CD14-positive monocyte (primary cell): ENCODE measurements at regions not wholly inside any gene's neighbourhood (a gene's known extent, or its start where the extent isn't known, plus 50 kb on each side); places are given as distances from the start of the nearest gene placed in this dataset.

Experiments
- DNase-seq, 3 donors: peaks; one replicate each; pipeline ENCODE4 v3.0.0-alpha.2; 2011 to 2022
- H2AFZ ChIP-seq: 2 replicates; pipeline ENCODE4 v1.6.0; 2012; ENCODE audit warnings: mild to moderate bottlenecking, low read depth, low read length, inconsistent platforms; ENCODE audit not compliant: insufficient read depth, poor library complexity, severe bottlenecking
- H3K27ac ChIP-seq, 2 donors: 1 replicate in 1 of 2; 2 replicates in 1 of 2; pipeline ENCODE4 v1.5.1; 2012 to 2013; ENCODE audit warnings: low read length in 2 of 2, control low read depth in 1 of 2, inconsistent platforms in 1 of 2, low read depth in 1 of 2, mild to moderate bottlenecking in 1 of 2
- H3K27me3 ChIP-seq, 2 donors: one replicate each; pipeline versions ENCODE4 v1.6.0 to v1.6.1; 2011 to 2013; ENCODE audit warnings: low read length in 2 of 2; ENCODE audit not compliant: control insufficient read depth in 2 of 2, insufficient read depth in 2 of 2
- H3K36me3 ChIP-seq, 2 donors: replicated peaks in 1 of 2; 1 replicate in 1 of 2; 2 replicates in 1 of 2; pipeline versions ENCODE4 v1.5.1 to v1.6.1; 2012 to 2013; ENCODE audit warnings: low read length in 2 of 2, control low read depth in 1 of 2, inconsistent platforms in 1 of 2, mild to moderate bottlenecking in 1 of 2; ENCODE audit not compliant: insufficient read depth in 2 of 2, control insufficient read depth in 1 of 2
- H3K4me1 ChIP-seq, 2 donors: 1 replicate in 1 of 2; 2 replicates in 1 of 2; pipeline versions ENCODE4 v1.5.1 to v1.6.1; 2012 to 2013; ENCODE audit warnings: low read length in 2 of 2, control low read depth in 1 of 2, inconsistent platforms in 1 of 2, mild to moderate bottlenecking in 1 of 2, moderate library complexity in 1 of 2; ENCODE audit not compliant: insufficient read depth in 2 of 2, control insufficient read depth in 1 of 2
- H3K4me2 ChIP-seq: replicated peaks from 2 replicates; pipeline ENCODE3; 2012; ENCODE audit warnings: low read length, moderate library complexity, mild to moderate bottlenecking; ENCODE audit not compliant: poor library complexity, severe bottlenecking; ENCODE audit errors: extremely low read depth
- H3K4me3 ChIP-seq, 3 experiments: fragments of 200-600 bp in 1 of 3; sonication (generic) in 1 of 3; replicated peaks in 1 of 3; 1 replicate in 2 of 3; 2 replicates in 1 of 3; pipeline ENCODE4 v1.5.1; 2011 to 2013; ENCODE audit warnings: low read length in 3 of 3, mild to moderate bottlenecking in 3 of 3, control low read depth in 2 of 3, low read depth in 2 of 3, inconsistent platforms in 1 of 3, moderate library complexity in 1 of 3
- H3K79me2 ChIP-seq: 2 replicates; pipeline ENCODE4 v1.6.0; 2012; ENCODE audit warnings: mild to moderate bottlenecking, control low read depth, inconsistent platforms, low read length, moderate library complexity; ENCODE audit not compliant: insufficient read depth
- H3K9ac ChIP-seq: 2 replicates; pipeline ENCODE4 v1.6.0; 2017; ENCODE audit warnings: low read length, mild to moderate bottlenecking; ENCODE audit not compliant: insufficient read depth, poor library complexity, severe bottlenecking
- H3K9me3 ChIP-seq, 2 donors: replicated peaks in 1 of 2; 1 replicate in 1 of 2; 2 replicates in 1 of 2; pipeline versions ENCODE4 v1.5.1 to v1.6.1; 2012 to 2013; ENCODE audit warnings: low read length in 2 of 2, control low read depth in 1 of 2; ENCODE audit not compliant: control insufficient read depth in 1 of 2, insufficient read depth in 1 of 2
- H4K20me1 ChIP-seq: 2 replicates; pipeline ENCODE4 v1.6.0; 2012; ENCODE audit warnings: mild to moderate bottlenecking, low read length, control low read depth, moderate library complexity; ENCODE audit not compliant: insufficient read depth
- H3K27ac Mint-ChIP-seq, 7 donors: one replicate each; pipeline ENCODE4 v1.8.0; 2020; ENCODE audit warnings: mild to moderate bottlenecking in 7 of 7, mixed read lengths in 7 of 7, moderate library complexity in 6 of 7, inconsistent platforms in 2 of 7
- H3K27me3 Mint-ChIP-seq, 3 donors: one replicate each; pipeline ENCODE4 v1.8.0; 2021 to 2022; ENCODE audit warnings: low read depth in 3 of 3, mild to moderate bottlenecking in 3 of 3, mixed read lengths in 3 of 3, moderate library complexity in 3 of 3, inconsistent platforms in 1 of 3
- H3K36me3 Mint-ChIP-seq, 2 donors: one replicate each; pipeline ENCODE4 v1.8.0; 2020; ENCODE audit warnings: mixed read lengths in 2 of 2, inconsistent platforms in 1 of 2, mild to moderate bottlenecking in 1 of 2
- H3K4me1 Mint-ChIP-seq: one replicate; pipeline ENCODE4 v1.8.0; 2020; ENCODE audit warnings: mild to moderate bottlenecking, mixed read lengths
- H3K4me3 Mint-ChIP-seq, 2 donors: one replicate each; pipeline ENCODE4 v1.8.0; 2020; ENCODE audit warnings: mild to moderate bottlenecking in 2 of 2, mixed read lengths in 2 of 2, moderate library complexity in 1 of 2
- H3K9me3 Mint-ChIP-seq, 7 donors: one replicate each; pipeline ENCODE4 v1.8.0; 2020 to 2022; ENCODE audit warnings: mixed read lengths in 7 of 7, mild to moderate bottlenecking in 6 of 7, moderate library complexity in 6 of 7, inconsistent platforms in 2 of 7
- WGBS: methylation state at CpG from one replicate; pipeline ENCODE4 v1.1.5; 2013; ENCODE audit warnings: missing lambda C conversion rate; ENCODE audit not compliant: insufficient coverage; 5-methylcytosine and 5-hydroxymethylcytosine counted together
- intact Hi-C, 2 donors: fragments of 100-400 bp; cut with micrococcal nuclease; formaldehyde crosslinking; loops; one replicate each; pipeline versions ENCODE4 v1.15.0 to v1.15.1; 2023
- TF ChIP-seq, protein P1 (sequence below): fragments of 200-600 bp; IDR thresholded peaks from one replicate; pipeline ENCODE4 v1.8.0; 2022; ENCODE audit warnings: antibody characterized with exemption, mild to moderate bottlenecking

DNA sequence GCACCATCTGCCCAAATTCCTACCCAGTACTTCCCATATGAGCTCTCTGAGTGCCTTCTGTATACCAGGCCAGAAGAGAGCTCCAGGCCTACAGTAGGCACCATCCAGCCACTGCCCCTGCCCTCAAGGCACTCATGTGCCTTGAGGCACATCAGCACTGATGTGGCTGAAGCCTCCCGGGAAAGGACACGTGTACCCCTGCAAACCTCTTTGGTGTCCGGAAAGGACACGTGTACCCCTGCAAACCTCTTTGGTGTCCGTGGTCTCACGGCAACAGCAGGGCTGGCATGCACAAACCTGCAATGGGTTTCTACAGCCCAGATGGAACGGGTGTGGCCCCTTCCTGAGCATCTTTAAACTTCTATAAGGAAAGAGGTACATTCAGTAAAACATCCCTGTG lies 209.4 kb upstream of the IGF1R start:
- Mint-ChIP-seq H3K27me3 (peaks cover 0 to 9% (median 0%) of the 10 kb centered on the region in 3 donors), H3K4me1 (peaks cover 2% of the 10 kb centered on the region), H3K9me3 (peaks cover 0 to 5% (median 0%) of the 10 kb centered on the region in 7 donors), H3K4me3 (no peak overlapping the region), H3K36me3 (no peaks in the 10 kb centered on the region), H3K27ac (no peak overlapping the region)
- intact Hi-C loops, result no loop called here
- Histone ChIP-seq H2AFZ (no peak overlapping the region), H3K9me3 (no peaks in the 10 kb centered on the region), H3K79me2 (no peaks in the 10 kb centered on the region), H3K9ac (no peak overlapping the region), H3K27me3 (no peaks in the 10 kb centered on the region), H3K4me2 (no peak overlapping the region), H3K4me1 (no peaks in the 10 kb centered on the region), H3K27ac (no peak overlapping the region), H3K36me3 (no peaks in the 10 kb centered on the region), H3K4me3 (no peak overlapping the region), H4K20me1 (no peaks in the 10 kb centered on the region)
- WGBS, result 95% methylated on average over 7 of the region's 7 CpGs
- DNase-seq, result no peak
- TF ChIP-seq, protein P1, sequence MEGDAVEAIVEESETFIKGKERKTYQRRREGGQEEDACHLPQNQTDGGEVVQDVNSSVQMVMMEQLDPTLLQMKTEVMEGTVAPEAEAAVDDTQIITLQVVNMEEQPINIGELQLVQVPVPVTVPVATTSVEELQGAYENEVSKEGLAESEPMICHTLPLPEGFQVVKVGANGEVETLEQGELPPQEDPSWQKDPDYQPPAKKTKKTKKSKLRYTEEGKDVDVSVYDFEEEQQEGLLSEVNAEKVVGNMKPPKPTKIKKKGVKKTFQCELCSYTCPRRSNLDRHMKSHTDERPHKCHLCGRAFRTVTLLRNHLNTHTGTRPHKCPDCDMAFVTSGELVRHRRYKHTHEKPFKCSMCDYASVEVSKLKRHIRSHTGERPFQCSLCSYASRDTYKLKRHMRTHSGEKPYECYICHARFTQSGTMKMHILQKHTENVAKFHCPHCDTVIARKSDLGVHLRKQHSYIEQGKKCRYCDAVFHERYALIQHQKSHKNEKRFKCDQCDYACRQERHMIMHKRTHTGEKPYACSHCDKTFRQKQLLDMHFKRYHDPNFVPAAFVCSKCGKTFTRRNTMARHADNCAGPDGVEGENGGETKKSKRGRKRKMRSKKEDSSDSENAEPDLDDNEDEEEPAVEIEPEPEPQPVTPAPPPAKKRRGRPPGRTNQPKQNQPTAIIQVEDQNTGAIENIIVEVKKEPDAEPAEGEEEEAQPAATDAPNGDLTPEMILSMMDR, result no peak

DNA sequence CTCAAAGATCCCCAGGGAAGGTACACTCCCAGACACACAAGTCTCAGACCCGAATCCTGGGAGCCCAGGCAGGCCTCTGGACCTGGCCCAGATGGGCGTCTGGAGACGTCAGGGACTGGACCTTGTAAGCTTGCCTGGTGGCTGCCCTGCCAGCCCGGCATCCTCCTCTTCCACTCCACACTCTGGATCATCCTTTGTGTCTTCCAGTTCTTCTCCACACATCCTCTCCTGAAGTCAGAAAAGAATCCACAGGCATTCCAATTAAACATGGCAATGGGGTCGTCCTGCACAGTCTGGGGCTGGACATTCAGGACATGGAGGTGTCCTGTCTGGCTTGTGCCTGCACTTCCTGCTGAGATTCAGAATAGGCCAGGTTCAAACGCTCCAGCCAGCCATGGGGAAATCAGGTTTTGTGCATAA lies 208.8 kb upstream of the IGF1R start:
- Mint-ChIP-seq H3K4me3 (no peak overlapping the region), H3K36me3 (no peaks in the 10 kb centered on the region), H3K27ac (peak overlapping the region in 1 of 7 donors; percentile 32), H3K4me1 (peaks cover 2% of the 10 kb centered on the region), H3K27me3 (peaks cover 0 to 8% (median 2%) of the 10 kb centered on the region in 3 donors), H3K9me3 (peaks cover 0 to 5% (median 0%) of the 10 kb centered on the region in 7 donors)
- no peaks in the 10 kb centered on the region for H3K36me3 ChIP-seq
- 77% methylated on average over 5 of the region's 6 CpGs for WGBS
- H3K27ac ChIP-seq, result no peak overlapping the region
- H4K20me1 ChIP-seq, result no peaks in the 10 kb centered on the region
- no peak overlapping the region for H2AFZ ChIP-seq
- intact Hi-C loops, result no loop called here
- no peak overlapping the region for H3K4me3 ChIP-seq
- no peak overlapping the region for H3K4me2 ChIP-seq
- no peak for DNase-seq
- H3K4me1 ChIP-seq, result no peaks in the 10 kb centered on the region
- no peaks in the 10 kb centered on the region for H3K79me2 ChIP-seq
- H3K27me3 ChIP-seq, result no peaks in the 10 kb centered on the region
- TF ChIP-seq, protein P1, result no peak
- H3K9ac ChIP-seq, result no peak overlapping the region
- H3K9me3 ChIP-seq, result no peaks in the 10 kb centered on the region
